Bone marrow (tissue), 2 donors: ENCODE measurements at regions not wholly inside any gene's neighbourhood (a gene's known extent, or its start where the extent isn't known, plus 50 kb on each side); places are given as distances from the start of the nearest gene placed in this dataset.
"Not testable (repeated sequence)": the region's sequence is repeated elsewhere in the genome, so short reads cannot be mapped to it uniquely, and the experiment has no call there.

Source experiments
- DNase-seq, 2 donors: peaks; one replicate each; lab custom pipeline; 2025; lab: John Stamatoyannopoulos, UW

- no peak for DNase-seq
Observed at GRCh38 chr2:90069290-90069894, 1377.9 kb downstream of the RPIA start.

- no peak for DNase-seq
Observed at GRCh38 chr2:90076311-90076710, 1384.8 kb downstream of the RPIA start.

GRCh38 chr2:90077948-90078347, 1386.5 kb downstream of the RPIA start:
- DNase-seq, result no peak

- no peak for DNase-seq
Observed at GRCh38 chr2:90079374-90079773, 1387.9 kb downstream of the RPIA start.

GRCh38 chr2:90087792-90088191, 1396.3 kb downstream of the RPIA start:
- not testable (repeated sequence) for DNase-seq

GRCh38 chr2:90093571-90094270, 1402.2 kb downstream of the RPIA start:
- not testable (repeated sequence) for DNase-seq

GRCh38 chr2:90097617-90098016, 1406.1 kb downstream of the RPIA start:
- not testable (repeated sequence) for DNase-seq

- not testable (repeated sequence) for DNase-seq
Observed at GRCh38 chr2:90105142-90105541, 1413.7 kb downstream of the RPIA start.

GRCh38 chr2:90123409-90123808, 1431.9 kb downstream of the RPIA start:
- DNase-seq, result not testable (repeated sequence)

GRCh38 chr2:90139046-90139445, 1447.6 kb downstream of the RPIA start:
- not testable (repeated sequence) for DNase-seq

GRCh38 chr2:90141558-90141957, 1450.1 kb downstream of the RPIA start:
- DNase-seq, result not testable (repeated sequence)

- not testable (repeated sequence) for DNase-seq
Observed at GRCh38 chr2:90151805-90152204, 1460.3 kb downstream of the RPIA start.

GRCh38 chr2:90170978-90171377, 1479.5 kb downstream of the RPIA start:
- not testable (repeated sequence) for DNase-seq

- DNase-seq, result not testable (repeated sequence)
Observed at GRCh38 chr2:90173081-90173480, 1481.6 kb downstream of the RPIA start.

GRCh38 chr2:90179591-90179990, 1488.1 kb downstream of the RPIA start:
- not testable (repeated sequence) for DNase-seq

- peak in 1 of 2 donors; percentile 9 for DNase-seq
Observed at GRCh38 chr2:90207454-90208058, 1516.1 kb downstream of the RPIA start.

- DNase-seq, result no peak
Observed at GRCh38 chr2:90209009-90209408, 1517.5 kb downstream of the RPIA start.

- DNase-seq, result no peak
Observed at GRCh38 chr2:90209806-90210205, 1518.3 kb downstream of the RPIA start.

GRCh38 chr2:90215880-90216279, 1524.4 kb downstream of the RPIA start:
- not testable (repeated sequence) for DNase-seq

- DNase-seq, result not testable (repeated sequence)
Observed at GRCh38 chr2:90216801-90217200, 1525.3 kb downstream of the RPIA start.

- not testable (repeated sequence) for DNase-seq
Observed at GRCh38 chr2:90218534-90218933, 1527.1 kb downstream of the RPIA start.

- not testable (repeated sequence) for DNase-seq
Observed at GRCh38 chr2:90220623-90221299, 1529.3 kb downstream of the RPIA start.

- no peak for DNase-seq
Observed at GRCh38 chr2:90221300-90221651, 1529.8 kb downstream of the RPIA start.
